ENCODE measurements at regions not wholly inside any gene's neighbourhood (a gene's known extent, or its start where the extent isn't known, plus 50 kb on each side); places are given as distances from the start of the nearest gene placed in this dataset.

DNA sequence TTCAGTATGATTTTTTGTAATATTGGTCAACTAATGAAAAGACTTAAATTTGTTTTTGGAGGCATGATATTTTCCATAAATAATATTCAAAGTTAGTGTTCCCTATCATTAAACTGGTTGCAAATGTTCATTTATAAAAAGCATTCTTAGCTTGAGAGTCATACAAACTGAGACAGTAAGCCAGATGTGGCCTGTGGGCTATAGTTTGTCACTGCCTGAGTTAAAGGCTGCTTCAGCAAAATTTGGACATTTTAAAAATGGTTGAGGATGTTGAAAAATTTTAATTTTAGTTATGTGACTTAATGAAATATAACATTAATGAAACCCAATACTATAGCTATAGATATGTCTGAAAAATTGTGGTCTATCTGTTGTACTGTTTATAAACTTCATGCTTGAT lies 180.2 kb upstream of the CACNA2D1 start:
- TF ChIP-seq CTCF (IDR thresholded peaks at IDR 0.05; ENCODE audit: low read depth, low read length, missing input control) (no peak), RAD21 (IDR thresholded peaks at IDR 0.05) (no peak)
